AG09309 (cell line): ENCODE measurements at regions not wholly inside any gene's neighbourhood (a gene's known extent, or its start where the extent isn't known, plus 50 kb on each side); places are given as distances from the start of the nearest gene placed in this dataset.
A peak's percentile ranks its signal among the peaks of the same experiment; 100 is the strongest.

ENCODE experiments used
- DNase-seq: peaks from one replicate; pipeline ENCODE4 v3.0.0-alpha.2; 2010; ENCODE audit warnings: low read depth
- H3K4me3 ChIP-seq: 2 replicates; pipeline ENCODE4 v1.5.1; 2011; ENCODE audit warnings: mild to moderate bottlenecking, low read depth, low read length, moderate library complexity; ENCODE audit not compliant: control insufficient read depth
- TF ChIP-seq, protein P1 (sequence below): IDR thresholded peaks from 2 replicates; pipeline ENCODE4 v1.5.1; 2011; ENCODE audit warnings: mild to moderate bottlenecking, low read depth, low read length, inconsistent platforms; ENCODE audit not compliant: insufficient read depth, control insufficient read depth; ENCODE audit errors: missing control alignments

DNA sequence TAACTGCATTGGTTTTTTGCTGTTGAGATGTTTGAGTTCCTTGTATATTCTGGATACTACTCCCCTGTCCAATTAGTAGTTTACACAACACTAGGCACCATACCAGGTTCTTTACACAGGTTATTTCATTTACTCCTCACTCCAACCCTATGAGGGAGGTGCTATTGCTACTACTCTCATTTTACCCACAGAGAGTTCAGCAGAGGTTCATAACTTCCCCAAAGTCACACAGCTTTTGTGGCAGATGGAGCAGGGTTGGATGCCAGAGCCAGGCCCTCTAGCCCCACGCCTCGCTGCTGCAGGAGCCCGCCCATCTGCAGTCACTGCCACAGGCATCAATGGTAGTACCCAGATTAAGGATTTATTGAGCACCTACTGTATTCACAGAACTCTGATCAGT, 61.7 kb upstream of the MAP3K4 start:
- H3K4me3 ChIP-seq = no peak overlapping the region
- TF ChIP-seq, protein P1, sequence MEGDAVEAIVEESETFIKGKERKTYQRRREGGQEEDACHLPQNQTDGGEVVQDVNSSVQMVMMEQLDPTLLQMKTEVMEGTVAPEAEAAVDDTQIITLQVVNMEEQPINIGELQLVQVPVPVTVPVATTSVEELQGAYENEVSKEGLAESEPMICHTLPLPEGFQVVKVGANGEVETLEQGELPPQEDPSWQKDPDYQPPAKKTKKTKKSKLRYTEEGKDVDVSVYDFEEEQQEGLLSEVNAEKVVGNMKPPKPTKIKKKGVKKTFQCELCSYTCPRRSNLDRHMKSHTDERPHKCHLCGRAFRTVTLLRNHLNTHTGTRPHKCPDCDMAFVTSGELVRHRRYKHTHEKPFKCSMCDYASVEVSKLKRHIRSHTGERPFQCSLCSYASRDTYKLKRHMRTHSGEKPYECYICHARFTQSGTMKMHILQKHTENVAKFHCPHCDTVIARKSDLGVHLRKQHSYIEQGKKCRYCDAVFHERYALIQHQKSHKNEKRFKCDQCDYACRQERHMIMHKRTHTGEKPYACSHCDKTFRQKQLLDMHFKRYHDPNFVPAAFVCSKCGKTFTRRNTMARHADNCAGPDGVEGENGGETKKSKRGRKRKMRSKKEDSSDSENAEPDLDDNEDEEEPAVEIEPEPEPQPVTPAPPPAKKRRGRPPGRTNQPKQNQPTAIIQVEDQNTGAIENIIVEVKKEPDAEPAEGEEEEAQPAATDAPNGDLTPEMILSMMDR = no peak
- no peak for DNase-seq

DNA sequence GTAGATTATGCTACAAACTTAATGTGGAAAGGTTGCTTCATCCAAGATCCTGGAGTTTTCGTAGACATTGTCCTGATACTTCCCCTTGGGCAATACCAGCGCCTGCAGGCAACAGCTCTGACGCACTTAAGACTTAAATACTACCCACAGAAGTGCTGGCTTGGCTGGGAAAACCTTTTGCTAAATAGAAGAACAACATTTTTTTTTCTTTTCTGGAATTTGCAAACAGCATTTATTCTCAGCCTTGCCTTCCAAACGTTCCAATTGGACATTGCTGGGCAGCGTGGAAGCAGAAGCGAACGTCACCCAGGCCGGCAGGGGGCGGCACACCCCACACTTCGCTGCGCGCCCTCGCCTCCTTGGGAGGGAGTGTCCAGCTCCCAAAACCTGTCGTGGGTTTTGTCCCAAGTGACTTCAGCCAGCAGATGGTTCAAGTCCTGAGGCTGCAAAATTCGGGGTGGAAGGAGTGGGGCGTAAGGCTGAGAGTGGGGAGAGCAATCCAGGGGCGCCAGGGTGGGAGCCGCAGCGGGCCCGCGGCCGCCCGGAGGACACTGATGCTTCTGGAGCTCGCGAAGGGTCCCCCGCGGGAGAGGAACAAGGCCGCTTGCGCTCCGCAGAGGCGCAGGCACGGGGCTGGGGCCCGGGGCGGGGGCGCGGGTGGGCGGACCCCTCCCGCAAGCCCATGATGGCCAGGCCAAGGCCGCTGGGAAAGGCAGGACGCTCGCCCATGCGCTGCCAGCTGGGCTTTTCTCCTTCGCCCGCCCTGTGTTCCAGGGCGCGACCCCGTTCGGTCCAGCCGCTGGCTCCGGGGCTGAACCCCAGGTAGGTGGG, 60.8 kb upstream of the MAP3K4 start:
- TF ChIP-seq, protein P1 = peak; percentile 96
- peak overlapping the region; percentile 64 for H3K4me3 ChIP-seq
- peak; percentile 81 for DNase-seq

DNA sequence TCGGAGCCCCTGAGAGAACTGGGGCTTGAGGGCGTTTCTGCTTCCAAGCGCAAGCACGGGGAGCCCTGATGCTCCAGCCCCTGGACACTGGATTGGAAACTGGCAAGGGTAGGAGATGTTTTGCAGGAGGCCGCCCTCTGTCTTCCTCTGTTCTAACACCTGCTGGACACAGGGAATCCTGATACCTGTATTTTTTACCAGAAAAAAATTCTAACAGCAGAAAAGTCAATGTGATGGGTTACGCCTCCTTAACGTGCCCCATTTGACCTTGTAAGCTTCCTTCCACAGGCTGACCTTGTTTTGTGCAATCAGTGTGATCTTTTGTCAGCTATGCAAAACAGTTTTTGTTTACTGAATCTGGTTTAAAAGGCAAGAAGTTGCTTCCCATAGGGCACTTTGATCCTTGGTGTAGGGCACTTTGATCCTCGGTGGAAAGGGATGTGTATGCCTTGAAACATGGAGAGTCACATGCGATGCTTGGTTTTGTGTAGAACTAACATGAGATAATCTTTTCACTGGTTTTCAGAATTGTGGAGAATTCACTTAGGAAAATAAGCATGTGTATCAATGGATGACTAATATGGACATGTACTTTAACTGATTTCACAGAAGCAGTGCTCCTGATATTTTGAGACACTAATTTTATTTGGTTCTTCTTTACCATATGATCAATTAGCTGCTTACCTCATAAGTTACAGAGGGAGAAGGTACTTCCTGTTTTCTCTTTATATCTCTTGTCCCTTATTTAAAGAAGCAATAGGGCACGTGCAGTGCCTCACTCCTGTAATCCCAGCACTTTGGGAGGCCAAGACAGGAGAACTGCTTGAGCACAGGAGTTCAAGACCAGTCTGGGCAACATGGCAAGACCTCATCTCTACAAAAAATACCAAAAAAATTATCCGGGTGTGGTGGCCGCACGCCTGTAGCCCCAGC, 59.9 kb upstream of the MAP3K4 start:
- TF ChIP-seq, protein P1 = peak; percentile 9
- DNase-seq = no peak
- peak overlapping the region; percentile 64 for H3K4me3 ChIP-seq

DNA sequence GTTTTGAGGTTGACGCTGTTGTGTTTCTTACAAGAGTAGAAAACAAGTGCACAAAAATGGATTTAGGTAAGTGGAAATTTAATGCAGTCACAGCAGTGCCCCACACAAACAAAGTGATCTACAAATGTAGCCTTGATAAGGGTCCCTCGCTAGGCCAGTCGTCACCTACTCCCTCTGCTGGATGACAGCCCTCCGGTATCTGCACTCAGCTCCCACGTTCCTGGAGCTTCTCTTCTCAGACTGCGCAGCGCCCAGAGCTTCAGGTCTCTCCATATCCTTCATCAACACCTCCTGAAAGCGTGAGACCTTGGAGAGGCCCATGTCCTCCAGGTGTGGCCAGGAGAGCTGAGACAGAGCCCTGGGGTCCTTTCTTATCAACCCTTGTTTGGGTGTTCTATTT, 58.3 kb upstream of the MAP3K4 start:
- DNase-seq = no peak
- TF ChIP-seq, protein P1 = no peak
- H3K4me3 ChIP-seq = no peak overlapping the region

DNA sequence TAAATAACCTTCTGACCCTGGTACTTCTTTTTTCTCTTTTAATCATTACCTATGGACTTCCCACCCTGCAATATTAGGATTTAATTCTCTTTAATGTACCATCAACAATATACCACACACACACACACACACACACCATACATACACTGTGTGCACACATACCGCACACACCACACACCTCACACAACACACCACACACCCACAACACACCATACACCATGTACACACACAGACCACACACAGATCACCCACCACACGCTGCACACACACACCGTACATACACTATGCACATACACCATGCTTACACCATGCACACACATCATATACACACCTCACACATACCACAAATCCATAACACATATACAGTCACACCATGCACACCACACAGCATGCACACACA, 57.4 kb upstream of the MAP3K4 start:
- no peak for DNase-seq
- H3K4me3 ChIP-seq = no peak overlapping the region
- TF ChIP-seq, protein P1 = no peak

DNA sequence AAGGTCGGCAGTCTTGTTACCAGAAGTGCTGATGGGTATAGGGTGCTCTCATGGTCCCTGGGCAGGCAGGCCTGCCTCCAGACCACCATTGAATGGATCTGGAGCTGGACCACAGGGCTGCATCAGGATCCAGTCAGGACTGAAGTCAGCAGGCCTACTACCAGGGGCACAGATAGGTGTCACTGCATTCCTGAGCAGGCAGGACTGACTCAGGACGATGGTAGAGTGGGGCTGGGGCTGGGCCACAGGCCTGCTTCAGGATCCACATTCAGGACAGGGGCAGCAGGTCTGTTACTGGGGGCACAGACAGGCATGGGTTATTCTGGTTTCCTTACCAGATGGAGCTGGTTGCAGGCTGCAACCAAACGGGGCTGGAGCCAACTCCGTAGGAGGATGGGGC, 51.4 kb upstream of the MAP3K4 start:
- no peak for DNase-seq
- TF ChIP-seq, protein P1 = no peak
- no peak overlapping the region for H3K4me3 ChIP-seq
